Stimulated activated CD8-positive, alpha-beta memory T cell treated with anti-CD3 and anti-CD28 coated beads, Interleukin-7, amount 100 ng/mL, for 48 hours (primary cell): ENCODE measurements at regions not wholly inside any gene's neighbourhood (a gene's known extent, or its start where the extent isn't known, plus 50 kb on each side); places are given as distances from the start of the nearest gene placed in this dataset.

Experiments used
- DNase-seq, 2 donors: peaks; one replicate each; pipeline ENCODE4 v3.0.0-alpha.2; 2020; ENCODE audit warnings: low read depth in 1 of 2; ENCODE audit errors: extremely low read depth in 1 of 2

DNA sequence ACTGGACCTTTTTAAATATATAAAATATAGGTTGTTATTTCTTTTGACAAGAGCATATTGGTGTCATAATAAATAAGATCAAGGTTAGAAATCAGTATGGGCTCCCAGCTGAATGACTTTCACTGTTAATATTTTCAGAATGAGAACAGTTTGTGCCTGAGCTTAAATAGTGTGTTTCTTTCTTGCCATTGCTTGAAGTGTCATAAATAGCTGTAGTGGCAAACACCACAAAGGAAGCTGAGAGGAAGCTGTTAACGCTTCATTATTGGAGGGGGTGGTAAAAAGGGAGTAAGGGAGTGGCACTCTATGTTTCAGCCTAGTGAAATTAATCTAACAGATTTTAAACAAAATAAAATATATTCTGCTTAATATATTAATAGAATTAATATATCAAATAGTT lies 1089.8 kb upstream of the NCAM2 start:
- DNase-seq, result no peak

DNA sequence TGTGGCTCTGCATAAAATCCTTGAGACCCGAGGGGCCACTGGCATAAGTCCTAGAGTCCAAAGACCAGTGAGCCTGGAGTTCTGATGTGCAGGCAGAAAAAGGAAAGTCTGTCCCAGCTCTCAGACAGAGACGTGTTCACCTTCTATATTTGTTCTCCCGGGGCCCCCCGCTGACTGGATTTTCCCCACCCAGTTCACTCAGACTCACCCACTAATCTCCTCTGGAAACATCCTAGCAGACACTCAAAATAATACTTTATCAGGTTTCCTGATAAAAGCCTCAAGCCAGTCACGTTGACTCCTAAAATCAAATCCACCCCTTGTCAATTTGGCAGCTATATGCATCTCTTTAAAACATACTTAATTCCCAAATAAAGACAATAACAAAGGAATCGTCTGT lies 1084.2 kb upstream of the NCAM2 start:
- DNase-seq, result no peak

DNA sequence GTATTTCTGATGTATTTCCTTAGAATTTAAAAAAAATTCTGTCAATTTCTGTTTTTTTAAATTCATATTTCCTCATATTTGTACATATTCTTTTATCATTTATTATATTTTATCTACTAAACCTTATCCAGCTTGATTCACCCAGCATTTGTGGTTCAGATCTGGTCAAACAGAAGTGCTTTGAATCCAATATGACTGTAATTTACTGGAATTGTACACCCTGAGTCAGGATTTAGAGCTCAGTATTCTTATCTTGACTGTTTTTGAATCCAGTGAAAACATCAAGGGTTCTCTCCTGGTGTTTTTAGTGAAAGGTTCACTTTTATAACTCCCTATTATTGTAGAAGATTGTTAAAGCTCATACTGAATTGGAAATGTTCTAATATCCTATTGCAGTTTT lies 1077.0 kb upstream of the NCAM2 start:
- DNase-seq, result no peak

DNA sequence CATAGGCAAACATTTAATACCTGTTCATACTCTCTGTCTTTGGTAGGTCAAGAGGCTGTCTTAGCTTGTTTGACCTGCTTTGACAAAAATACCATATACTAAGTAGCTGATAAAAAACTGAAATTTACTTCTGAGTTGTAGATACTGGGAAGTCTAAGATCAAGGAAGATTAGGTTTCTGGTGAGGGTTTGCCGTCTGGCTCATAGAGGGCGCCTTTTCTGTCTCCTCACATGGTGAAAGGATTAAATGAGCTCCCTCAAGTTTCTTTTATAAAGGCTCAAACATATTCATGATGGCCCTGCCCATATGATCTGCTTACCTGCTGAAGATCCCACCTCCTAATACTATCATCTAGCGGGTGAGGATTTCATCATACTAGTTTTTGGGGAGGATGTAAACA lies 1076.1 kb upstream of the NCAM2 start:
- DNase-seq, result no peak

DNA sequence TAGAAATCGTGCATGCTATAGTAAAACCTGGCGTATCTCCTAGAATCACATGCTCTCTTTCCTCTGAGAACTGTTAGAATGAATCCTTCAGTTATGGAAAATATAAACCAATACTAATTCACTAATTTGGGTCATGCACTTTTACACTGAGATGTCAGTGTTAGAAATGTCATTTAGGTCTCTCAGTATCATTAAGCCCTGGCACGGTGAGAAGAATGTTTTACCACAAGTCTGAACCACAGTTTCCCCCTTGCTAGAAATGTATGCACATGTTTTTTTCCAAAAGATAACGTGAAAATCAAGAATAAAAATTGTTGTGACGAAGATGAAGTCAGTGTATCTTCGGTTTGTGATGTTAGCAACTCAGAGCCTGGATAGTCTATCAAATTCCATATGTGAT lies 1062.7 kb upstream of the NCAM2 start:
- no peak for DNase-seq

DNA sequence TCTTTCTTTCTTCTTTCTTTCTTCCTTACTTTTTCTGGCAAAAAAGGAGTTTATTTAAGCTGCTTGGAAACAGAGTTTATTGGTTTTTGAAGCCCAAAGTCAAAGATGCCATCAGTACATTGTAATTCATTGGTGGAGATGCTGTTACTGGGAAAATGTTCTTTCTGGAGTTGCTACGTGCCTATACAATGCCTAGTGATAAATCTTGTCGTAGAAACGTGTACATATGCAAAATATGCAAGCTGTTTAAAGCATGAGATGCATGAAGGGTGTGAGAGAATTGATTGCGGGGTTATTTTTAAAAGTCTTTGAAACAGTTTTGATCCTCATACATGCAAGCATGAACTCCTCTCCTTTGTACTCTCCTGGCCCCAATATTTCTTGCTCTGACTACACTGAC lies 1060.6 kb upstream of the NCAM2 start:
- no peak for DNase-seq

DNA sequence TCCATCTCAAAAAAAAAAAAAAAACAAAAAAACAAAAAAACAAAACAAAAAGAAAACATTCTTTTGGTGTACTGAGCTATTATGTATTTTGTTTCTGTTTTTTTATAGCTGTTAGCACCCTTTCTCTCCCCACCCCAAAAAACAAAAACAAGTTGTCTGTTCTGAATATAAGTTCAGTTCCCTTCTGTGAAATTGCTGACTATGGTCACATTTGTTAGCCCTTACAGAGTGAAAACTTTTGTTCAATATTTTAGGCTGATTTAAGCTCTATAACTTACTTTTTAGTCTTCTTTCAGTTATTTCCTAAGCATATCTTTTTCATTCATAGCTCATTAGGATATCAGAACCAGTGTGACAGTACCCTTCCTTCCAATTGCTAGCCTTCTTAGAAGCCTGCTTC lies 1056.6 kb upstream of the NCAM2 start:
- DNase-seq, result no peak

DNA sequence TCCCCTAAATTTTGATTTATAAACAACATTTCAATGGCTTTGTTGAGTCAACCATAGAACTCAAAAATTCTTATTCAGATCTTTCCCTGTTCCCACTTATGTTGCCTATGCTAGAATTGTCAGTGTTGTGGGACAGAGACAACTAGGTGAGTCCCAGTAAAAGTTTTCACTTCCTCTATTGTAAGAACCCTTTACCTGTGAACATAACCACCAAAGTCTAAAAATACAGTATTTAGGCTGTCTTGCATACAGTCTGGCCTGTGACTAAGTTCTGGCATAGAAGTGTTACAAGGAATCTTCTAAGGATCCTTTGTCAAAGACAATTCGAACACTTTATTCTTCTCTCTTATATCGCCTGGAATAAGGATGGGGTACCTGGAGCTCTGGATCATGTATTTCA lies 1047.9 kb upstream of the NCAM2 start:
- no peak for DNase-seq

DNA sequence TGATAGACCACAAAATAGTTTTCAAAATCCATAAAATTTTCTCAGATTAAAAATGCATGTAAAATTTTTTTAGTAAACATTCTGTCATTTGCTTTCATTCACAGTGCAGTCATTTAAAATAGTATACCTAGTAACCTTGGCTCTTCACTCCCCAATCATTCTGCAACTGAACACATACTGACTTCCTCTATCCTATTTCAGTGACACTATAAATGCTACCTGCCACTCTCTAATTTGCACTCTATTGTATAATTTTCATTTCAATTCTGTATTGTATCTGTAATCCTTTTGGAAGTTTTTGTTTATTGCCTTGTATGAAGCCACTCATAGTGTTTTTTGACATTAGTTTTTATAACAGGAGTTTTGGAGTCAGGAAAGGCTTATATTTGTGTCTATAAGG lies 1029.1 kb upstream of the NCAM2 start:
- DNase-seq, result no peak

DNA sequence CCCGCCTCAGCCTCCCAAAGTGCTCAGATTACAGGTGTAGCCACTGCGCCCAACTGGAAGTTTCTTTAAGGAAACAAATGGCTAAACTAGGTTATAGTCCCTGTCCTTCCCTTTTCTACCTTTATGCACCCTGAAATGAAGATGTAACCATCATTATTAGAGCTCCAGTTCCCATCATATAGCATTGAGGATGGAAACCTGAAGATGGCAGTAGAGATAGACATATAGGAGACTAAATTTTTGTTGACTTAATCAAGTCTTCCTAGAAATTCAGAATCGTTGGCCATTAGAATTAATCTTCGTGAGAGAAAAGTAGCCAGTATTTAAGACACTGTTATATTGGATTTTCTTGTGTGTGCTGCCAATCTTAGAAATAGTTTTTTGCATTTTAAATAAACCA lies 1016.3 kb upstream of the NCAM2 start:
- no peak for DNase-seq

DNA sequence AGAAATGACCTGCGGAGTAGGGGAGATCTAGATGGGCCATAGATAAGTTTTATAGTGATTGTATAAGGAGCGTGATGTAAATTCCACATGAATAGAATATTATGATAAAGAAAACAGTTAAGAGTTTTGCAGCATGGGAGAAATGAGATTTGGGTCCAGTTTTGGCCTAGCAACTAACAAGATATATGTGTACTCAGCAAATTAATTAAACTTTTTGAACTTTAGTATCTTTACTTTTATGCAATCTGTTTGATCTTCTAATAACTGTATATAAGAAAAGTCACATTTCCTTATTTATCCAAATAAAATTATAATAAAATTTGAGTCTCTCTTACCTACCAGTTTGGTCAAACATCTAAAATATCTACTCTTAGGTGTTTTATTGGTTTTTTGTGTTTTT lies 1011.8 kb upstream of the NCAM2 start:
- DNase-seq, result no peak

DNA sequence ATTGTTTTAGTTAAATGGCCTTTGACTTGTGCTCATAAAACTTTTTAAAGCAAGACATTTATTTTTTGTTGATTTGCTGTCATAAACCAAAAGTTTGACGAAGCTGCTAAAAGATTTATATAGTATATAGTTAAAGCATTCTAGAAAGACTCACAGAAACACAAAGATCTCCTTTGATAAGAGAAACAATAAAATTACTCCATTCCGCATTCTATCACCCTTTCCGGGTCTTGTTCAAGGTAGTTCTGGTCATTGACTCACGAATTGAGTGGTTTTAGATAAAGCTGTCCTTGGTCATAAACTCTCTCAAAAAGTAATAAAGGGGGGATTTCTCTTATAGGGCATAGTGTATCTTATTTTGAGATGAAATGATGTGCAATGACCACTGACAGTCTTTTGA lies 1010.5 kb upstream of the NCAM2 start:
- no peak for DNase-seq

DNA sequence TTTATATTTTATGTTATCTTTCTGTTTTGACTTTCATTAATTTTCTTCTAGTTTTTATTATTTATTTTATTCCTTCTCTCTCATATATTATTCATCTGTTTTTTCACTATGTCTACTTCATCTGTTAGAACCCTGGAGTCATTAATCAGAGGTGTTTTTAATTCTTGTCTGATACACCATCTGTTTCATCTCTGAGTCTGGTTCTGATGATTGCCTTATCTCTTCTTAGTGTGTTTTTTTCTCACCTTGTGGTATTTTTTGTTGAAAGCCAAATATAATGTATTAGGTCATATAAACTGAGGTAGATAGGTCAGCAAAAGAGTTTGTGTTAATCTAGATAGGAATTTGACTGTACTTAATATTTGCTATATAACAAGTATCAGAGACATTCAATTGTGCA lies 1005.7 kb upstream of the NCAM2 start:
- DNase-seq, result no peak

DNA sequence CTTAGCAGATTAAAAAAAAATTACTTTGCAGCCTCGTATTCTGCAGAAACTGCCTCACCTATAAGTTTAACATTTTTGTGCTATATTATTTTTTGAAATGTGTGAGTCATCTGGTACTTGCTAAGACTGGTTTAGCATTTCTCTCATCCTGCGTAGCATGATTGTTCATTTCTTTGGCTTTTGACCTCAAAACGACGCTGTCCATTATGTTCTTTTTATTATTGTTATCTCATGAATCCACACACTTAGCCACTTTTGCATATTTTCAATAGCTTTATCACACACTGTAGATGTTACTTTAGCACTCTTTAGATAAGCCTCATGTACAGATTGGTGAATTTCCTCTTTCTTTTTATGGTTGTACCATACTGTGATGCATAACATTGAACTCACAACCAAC lies 1004.9 kb upstream of the NCAM2 start:
- DNase-seq, result no peak

DNA sequence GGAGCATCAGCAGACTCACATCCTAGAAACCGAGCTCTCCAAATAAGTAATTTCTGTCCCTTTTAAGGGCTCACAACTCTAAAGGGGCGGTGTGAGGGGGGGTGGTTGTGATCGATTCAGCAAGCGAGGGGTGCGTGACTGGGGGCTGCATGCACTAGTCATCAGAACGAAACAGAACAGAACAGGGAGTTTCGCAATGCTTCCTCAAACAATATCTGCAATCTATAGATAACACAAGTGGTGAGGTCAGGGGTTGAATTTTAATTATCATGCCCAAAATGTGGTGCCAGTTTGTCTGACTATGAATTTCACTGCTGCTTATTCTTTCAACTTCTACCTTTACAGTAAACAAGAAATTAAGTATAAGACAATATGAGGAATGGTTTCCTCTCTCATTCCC lies 1003.0 kb upstream of the NCAM2 start:
- DNase-seq, result no peak

DNA sequence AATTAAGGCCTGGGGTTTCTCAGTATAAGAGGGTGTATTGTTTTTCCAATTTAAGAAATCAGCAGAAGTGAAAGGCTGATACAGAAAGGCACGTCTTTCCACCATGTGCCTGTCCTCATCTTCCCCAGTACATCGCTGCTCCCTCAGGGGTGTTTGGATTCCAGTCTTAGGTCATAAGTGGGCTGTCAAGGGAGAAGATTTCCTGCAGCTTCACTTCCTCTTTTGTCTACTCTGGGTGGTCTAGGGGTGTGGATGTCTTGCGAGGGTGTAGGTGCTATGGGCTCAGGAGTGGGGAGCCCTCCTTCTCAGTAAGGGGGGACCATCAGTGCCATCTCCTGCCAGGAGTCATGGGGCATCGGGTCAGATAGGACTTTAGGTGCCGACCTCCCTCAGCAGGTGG lies 999.8 kb upstream of the NCAM2 start:
- DNase-seq, result no peak

DNA sequence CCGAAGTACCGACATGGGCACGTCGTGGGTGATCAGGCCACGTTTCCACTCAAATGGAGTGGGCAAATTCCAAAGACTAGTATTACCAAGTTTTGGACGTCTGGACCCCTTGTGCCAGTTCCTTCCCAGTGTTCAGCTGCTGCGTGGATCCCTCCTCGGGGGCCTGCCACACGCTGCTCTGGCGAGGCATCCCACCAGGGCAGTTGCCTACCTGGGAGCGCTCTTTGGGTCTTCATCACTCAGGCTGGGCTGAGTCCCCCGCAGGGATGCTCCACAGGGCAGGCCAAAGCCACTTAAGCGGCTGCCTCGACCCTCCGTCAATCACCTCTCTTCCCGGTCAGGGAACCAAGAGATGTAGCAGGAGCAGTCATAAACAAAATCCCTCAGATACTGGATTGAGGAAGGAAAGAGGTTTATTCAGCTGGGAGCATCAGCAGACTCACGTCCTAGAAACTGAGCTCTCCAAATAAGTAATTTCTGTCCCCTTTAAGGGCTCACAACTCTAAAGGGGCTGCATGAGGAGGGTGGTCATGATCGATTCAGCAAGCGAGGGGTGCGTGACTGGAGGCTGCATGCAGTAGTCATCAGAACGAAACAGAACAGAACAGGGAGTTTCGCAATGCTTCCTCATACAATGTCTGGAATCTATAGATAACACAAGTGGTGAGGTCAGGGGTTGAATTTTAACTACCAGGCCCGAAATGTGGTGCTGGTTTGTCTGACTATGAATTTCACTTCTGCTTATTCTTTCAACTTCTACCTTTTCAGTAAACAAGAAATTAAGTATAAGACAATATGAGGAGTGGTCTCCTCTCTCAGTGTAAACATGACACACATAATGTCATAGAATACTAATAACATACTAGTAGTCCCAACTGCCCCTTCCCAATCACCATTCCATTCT lies 998.6 kb upstream of the NCAM2 start:
- no peak for DNase-seq

DNA sequence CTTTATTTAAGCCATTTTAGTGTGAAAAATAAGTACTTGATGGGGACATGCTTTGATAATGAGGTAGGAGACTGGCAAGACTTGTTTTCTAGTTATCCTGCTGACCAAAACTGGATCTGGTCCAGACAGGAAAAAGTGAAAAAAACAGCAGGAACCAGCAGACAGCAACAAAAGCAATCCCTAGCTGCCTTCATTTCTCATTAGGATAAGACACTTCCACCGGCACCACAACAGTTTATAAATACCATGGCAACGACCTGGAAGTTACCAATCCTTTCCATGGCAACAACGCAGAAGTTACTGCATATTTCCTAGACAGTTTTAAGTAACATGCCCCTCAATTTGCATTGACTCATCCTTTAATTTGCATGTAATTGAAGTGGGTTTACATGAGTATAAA lies 993.8 kb upstream of the NCAM2 start:
- DNase-seq, result no peak

DNA sequence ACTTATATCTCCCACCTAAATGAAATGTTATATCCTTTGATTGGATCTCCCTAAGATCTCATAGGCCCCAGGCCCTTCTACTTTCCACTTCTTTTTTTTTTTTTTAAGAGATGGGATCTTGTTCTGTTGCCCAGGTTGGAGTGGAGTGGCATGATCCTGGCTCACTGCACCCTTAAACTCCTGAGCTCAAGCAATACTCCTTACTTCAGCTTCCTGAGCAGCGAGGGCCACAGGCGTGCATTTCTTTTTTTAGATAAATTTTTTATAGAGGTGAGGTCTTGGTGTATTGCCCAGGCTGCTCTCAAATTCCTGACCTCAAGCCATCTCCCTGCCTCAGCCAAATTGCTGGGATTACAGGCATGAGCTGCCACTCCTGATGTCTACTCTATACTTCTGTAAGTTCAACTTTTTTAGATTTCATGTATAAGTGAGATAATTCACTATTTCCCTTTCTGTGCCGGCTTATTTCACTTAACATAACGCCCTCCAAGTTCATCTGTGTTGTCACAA lies 987.5 kb upstream of the NCAM2 start:
- no peak for DNase-seq

DNA sequence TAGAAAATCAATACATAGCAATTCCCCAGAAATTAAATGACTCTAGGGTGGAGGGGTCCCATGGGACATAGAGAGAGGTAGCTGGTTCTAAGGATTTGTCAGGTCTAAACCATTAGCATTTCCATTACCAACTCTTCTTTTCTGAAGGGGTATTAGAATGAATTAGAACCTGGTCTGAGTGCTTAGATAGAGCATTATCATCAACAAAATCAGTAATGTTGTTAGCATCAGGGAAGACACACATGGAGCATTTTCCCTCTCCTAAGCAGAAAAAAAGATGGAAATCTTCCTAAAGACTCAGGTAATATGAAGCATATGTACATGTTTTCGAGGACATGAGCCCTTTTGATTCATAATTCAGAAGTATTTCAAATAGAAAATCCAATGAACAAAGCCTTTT lies 984.4 kb upstream of the NCAM2 start:
- no peak for DNase-seq

DNA sequence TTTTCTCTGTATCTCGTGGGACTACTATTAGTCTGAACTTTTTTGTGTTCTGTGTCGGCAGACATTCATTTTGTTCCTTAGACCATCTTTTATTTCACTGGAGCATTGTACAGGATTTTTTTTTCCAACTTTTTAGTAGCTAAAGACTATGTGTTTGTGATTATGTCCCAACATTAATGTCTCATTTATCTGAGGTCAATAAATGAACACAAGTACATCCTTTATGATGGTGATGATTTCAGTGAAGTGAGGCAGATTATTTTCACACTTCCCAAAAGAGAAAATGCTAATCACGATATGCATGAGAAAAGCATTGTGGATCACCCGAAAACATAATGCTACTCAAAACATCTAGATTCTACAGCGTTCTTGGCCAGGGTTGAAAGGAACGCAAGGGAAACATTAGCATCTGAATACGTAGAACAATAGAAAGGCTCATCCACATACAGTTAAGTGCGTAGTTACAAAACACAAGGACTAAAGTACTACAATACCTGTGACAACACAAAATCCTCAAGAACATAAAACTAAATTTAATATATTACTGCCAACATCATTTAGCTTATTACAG lies 981.7 kb upstream of the NCAM2 start:
- DNase-seq, result no peak

DNA sequence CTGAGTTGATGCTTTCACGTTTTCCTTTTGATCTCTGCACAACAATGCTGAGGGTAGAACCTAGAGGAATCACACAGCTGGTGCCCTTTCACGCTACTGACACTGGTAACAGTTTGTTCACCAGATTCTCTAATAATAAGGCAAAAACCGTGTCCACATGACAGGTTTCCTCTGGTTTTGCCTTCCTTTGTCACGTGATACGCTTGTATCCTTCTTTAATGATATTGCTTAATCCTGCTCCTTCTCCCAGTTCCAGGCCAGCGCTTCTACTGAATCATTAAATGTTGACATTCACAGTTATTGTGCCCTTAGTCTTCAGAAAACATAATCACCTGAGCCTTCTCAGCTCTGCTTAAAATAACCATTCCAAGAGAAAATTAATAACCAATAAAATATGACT lies 978.2 kb upstream of the NCAM2 start:
- DNase-seq, result no peak

DNA sequence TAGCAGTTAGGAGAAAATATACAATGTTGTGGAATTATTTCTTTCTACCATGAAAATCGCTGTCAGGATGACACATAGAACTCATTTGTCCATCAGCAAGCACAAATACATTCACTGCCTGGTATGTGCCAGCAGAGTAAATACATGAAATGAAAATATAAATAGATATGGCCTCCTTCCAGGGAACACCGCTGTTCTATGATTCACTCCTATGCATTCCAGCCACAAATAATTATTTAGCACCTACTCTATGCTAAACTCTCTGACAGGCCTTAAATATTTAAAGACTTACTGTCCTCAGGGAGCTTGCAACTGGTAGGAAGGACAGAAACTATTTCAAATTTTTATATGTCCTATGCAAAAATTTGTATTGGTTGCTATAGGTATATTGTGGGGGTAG lies 975.0 kb upstream of the NCAM2 start:
- DNase-seq, result no peak
